Neural cell (in vitro differentiated cells): ENCODE measurements at regions not wholly inside any gene's neighbourhood (a gene's known extent, or its start where the extent isn't known, plus 50 kb on each side); places are given as distances from the start of the nearest gene placed in this dataset.
A peak's percentile ranks its signal among the peaks of the same experiment; 100 is the strongest.

Source experiments
- H2AFZ ChIP-seq: fragments of 200-600, 300-800 bp; sonication (generic), shearing (Covaris generic); 2 replicates; pipeline ENCODE4 v1.6.0; 2014; ENCODE audit warnings: low read depth, mild to moderate bottlenecking, antibody characterized with exemption, low read length, moderate library complexity
- H3F3A ChIP-seq: fragments of 200-600 bp; shearing (Covaris generic); 2 replicates; pipeline ENCODE4 v1.6.1; 2016; ENCODE audit warnings: mild to moderate bottlenecking, moderate library complexity, mixed read lengths, antibody characterized with exemption, low read length; ENCODE audit not compliant: insufficient read depth, poor library complexity, severe bottlenecking
- H3K27ac ChIP-seq: fragments of 200-600, 300-800 bp; sonication (generic), shearing (Covaris generic); 2 replicates; pipeline ENCODE4 v1.5.1; 2014; ENCODE audit warnings: mild to moderate bottlenecking, low read length, moderate library complexity
- H3K27me3 ChIP-seq: fragments of 300-800, 200-600 bp; sonication (generic), shearing (Covaris generic); 2 replicates; pipeline ENCODE4 v1.6.0; 2014; ENCODE audit warnings: mild to moderate bottlenecking, low read depth, low read length, moderate library complexity; ENCODE audit not compliant: insufficient read depth
- H3K36me3 ChIP-seq: fragments of 300-800, 200-600 bp; sonication (generic), shearing (Covaris generic); 2 replicates; pipeline ENCODE4 v1.5.1; 2014; ENCODE audit warnings: mild to moderate bottlenecking, antibody characterized with exemption, low read length, moderate library complexity; ENCODE audit not compliant: insufficient read depth
- H3K4me2 ChIP-seq: fragments of 300-800, 200-600 bp; sonication (generic), shearing (Covaris generic); 2 replicates; pipeline ENCODE4 v1.6.0; 2014; ENCODE audit warnings: mild to moderate bottlenecking, low read length
- H3K4me3 ChIP-seq: fragments of 300-800, 200-600 bp; sonication (generic), shearing (Covaris generic); 2 replicates; pipeline ENCODE4 v1.5.1; 2014; ENCODE audit warnings: mild to moderate bottlenecking, low read length, moderate library complexity
- H3K79me2 ChIP-seq: fragments of 200-600 bp; shearing (Covaris generic); replicated peaks from 2 replicates; pipeline ENCODE4 v1.6.0; 2014; ENCODE audit warnings: mild to moderate bottlenecking, low read length, moderate library complexity; ENCODE audit not compliant: insufficient read depth
- H3K9ac ChIP-seq: fragments of 300-800, 200-600 bp; sonication (generic), shearing (Covaris generic); 2 replicates; pipeline ENCODE4 v1.6.1; 2016; ENCODE audit warnings: mild to moderate bottlenecking, low read length, mixed read lengths
- H3K9me2 ChIP-seq: fragments of 200-600 bp; shearing (Covaris generic); 2 replicates; pipeline ENCODE4 v1.6.1; 2016; ENCODE audit warnings: mild to moderate bottlenecking, low read length, mixed read lengths; ENCODE audit not compliant: insufficient read depth
- H3K9me3 ChIP-seq: fragments of 200-600, 300-800 bp; sonication (generic), shearing (Covaris generic); 2 replicates; pipeline ENCODE4 v1.6.1; 2016; ENCODE audit warnings: mild to moderate bottlenecking, mixed run types, low read length, moderate library complexity, mixed read lengths
- H4K20me1 ChIP-seq: fragments of 200-600 bp; shearing (Covaris generic); 2 replicates; pipeline ENCODE4 v1.6.1; 2016; ENCODE audit warnings: mild to moderate bottlenecking, mixed run types; ENCODE audit not compliant: insufficient read depth
- CTCF ChIP-seq: fragments of 450-650 bp; IDR thresholded peaks from 2 replicates; pipeline ENCODE4 v1.5.1; 2014; ENCODE audit warnings: antibody characterized with exemption, mild to moderate bottlenecking, moderate library complexity; ENCODE audit not compliant: poor library complexity, severe bottlenecking
- EP300 ChIP-seq: fragments of 450-650 bp; conservative IDR thresholded peaks from 2 replicates; pipeline ENCODE4 v1.6.1; 2014; ENCODE audit warnings: antibody characterized with exemption, mild to moderate bottlenecking, moderate library complexity; ENCODE audit not compliant: poor library complexity, severe bottlenecking
- EZH2 ChIP-seq: fragments of 200-600, 300-800 bp; shearing (Covaris generic), sonication (generic); IDR thresholded peaks from 2 replicates; pipeline ENCODE4 v1.6.1; 2014; ENCODE audit warnings: antibody characterized with exemption, low read length, borderline replicate concordance, mild to moderate bottlenecking; ENCODE audit not compliant: insufficient read depth, poor library complexity, severe bottlenecking
- MXI1 ChIP-seq: fragments of 450-650 bp; conservative IDR thresholded peaks from 2 replicates; pipeline ENCODE4 v1.6.1; 2014; ENCODE audit warnings: antibody characterized with exemption, mild to moderate bottlenecking; ENCODE audit not compliant: poor library complexity, severe bottlenecking
- POLR2AphosphoS5 ChIP-seq: IDR thresholded peaks from 2 replicates; pipeline ENCODE4 v1.6.1; 2012
- RAD21 ChIP-seq: fragments of 450-650 bp; conservative IDR thresholded peaks from 2 replicates; pipeline ENCODE4 v1.6.1; 2014; ENCODE audit warnings: antibody characterized with exemption, mild to moderate bottlenecking, moderate library complexity
- REST ChIP-seq: IDR thresholded peaks from 2 replicates; pipeline ENCODE4 v1.6.1; 2012; ENCODE audit warnings: borderline replicate concordance
- SMC3 ChIP-seq: fragments of 450-650 bp; conservative IDR thresholded peaks from 2 replicates; pipeline ENCODE4 v1.6.1; 2014; ENCODE audit warnings: antibody characterized with exemption, mild to moderate bottlenecking, moderate library complexity; ENCODE audit not compliant: poor library complexity
- TAF1 ChIP-seq: IDR thresholded peaks from 2 replicates; pipeline ENCODE4 v1.6.1; 2012; ENCODE audit warnings: low read depth

- no peak overlapping the region for H3K9ac ChIP-seq
- no peaks in the 10 kb centered on the region for H3K9me2 ChIP-seq
- peaks cover 4% of the 10 kb centered on the region for H3K9me3 ChIP-seq
- no peaks in the 10 kb centered on the region for H3K36me3 ChIP-seq
- peak overlapping the region; percentile 0 for H3K4me3 ChIP-seq
- H4K20me1 ChIP-seq, result no peaks in the 10 kb centered on the region
- peak overlapping the region; percentile 7 for H2AFZ ChIP-seq
- TF ChIP-seq EP300 (no peak), RAD21 (no peak), MXI1 (no peak), CTCF (no peak), POLR2AphosphoS5 (no peak), EZH2 (no peak), TAF1 (no peak), REST (no peak), SMC3 (no peak)
- no peaks in the 10 kb centered on the region for H3K79me2 ChIP-seq
- peak overlapping the region; percentile 46 for H3K27ac ChIP-seq
- peak overlapping the region; percentile 6 for H3K4me2 ChIP-seq
- H3F3A ChIP-seq, result peaks cover 4% of the 10 kb centered on the region
- H3K27me3 ChIP-seq, result no peaks in the 10 kb centered on the region
Measured at GRCh38 chr2:206217166-206217565, 57.3 kb upstream of the ZDBF2 start.

- peak overlapping the region; percentile 6 for H3K4me2 ChIP-seq
- no peak overlapping the region for H3K9ac ChIP-seq
- H3K4me3 ChIP-seq, result peak overlapping the region; percentile 0
- H2AFZ ChIP-seq, result no peak overlapping the region
- peaks cover 4% of the 10 kb centered on the region for H3K9me3 ChIP-seq
- no peaks in the 10 kb centered on the region for H3K79me2 ChIP-seq
- no peaks in the 10 kb centered on the region for H4K20me1 ChIP-seq
- H3K36me3 ChIP-seq, result no peaks in the 10 kb centered on the region
- peaks cover 4% of the 10 kb centered on the region for H3F3A ChIP-seq
- no peaks in the 10 kb centered on the region for H3K9me2 ChIP-seq
- TF ChIP-seq REST (no peak), SMC3 (no peak), EP300 (no peak), EZH2 (no peak), RAD21 (no peak), MXI1 (no peak), CTCF (no peak), POLR2AphosphoS5 (no peak), TAF1 (no peak)
- H3K27ac ChIP-seq, result peak overlapping the region; percentile 46
- H3K27me3 ChIP-seq, result no peaks in the 10 kb centered on the region
Measured at GRCh38 chr2:206217743-206218142, 56.7 kb upstream of the ZDBF2 start.
